HG02973 (cell line): ENCODE measurements at regions not wholly inside any gene's neighbourhood (a gene's known extent, or its start where the extent isn't known, plus 50 kb on each side); places are given as distances from the start of the nearest gene placed in this dataset.
A peak's percentile ranks its signal among the peaks of the same experiment; 100 is the strongest.
"Not testable (repeated sequence)": the region's sequence is repeated elsewhere in the genome, so short reads cannot be mapped to it uniquely, and the experiment has no call there.

Experiments used
- ATAC-seq: cut with Tn5 transposase; IDR thresholded peaks from one replicate; pipeline ENCODE4 v1.9.1; 2021; ENCODE audit warnings: moderate library complexity; ENCODE audit not compliant: unreplicated experiment

GRCh38 chr10:91745090-91745831 lies 53.0 kb upstream of the TNKS2 start:
- no peak for ATAC-seq

GRCh38 chr10:91743465-91743864 lies 54.8 kb upstream of the TNKS2 start:
- ATAC-seq, result no peak

- ATAC-seq, result no peak
These were observed 56.0 kb upstream of the TNKS2 start for GRCh38 chr10:91742229-91742628.

GRCh38 chr10:91741356-91741755 lies 56.9 kb upstream of the TNKS2 start:
- no peak for ATAC-seq

- no peak for ATAC-seq
These were observed 57.8 kb upstream of the TNKS2 start for GRCh38 chr10:91740353-91740924.

- ATAC-seq, result not testable (repeated sequence)
These were observed 66.0 kb upstream of the TNKS2 start for GRCh38 chr10:91732265-91732664.

- ATAC-seq, result not testable (repeated sequence)
These were observed 68.9 kb upstream of the TNKS2 start for GRCh38 chr10:91729339-91729738.

GRCh38 chr10:91726355-91726754 lies 71.9 kb upstream of the TNKS2 start:
- no peak for ATAC-seq

GRCh38 chr10:91724933-91725332 lies 73.3 kb upstream of the TNKS2 start:
- no peak for ATAC-seq

GRCh38 chr10:91713461-91714072 lies 80.7 kb upstream of the PPP1R3C start:
- ATAC-seq, result no peak

GRCh38 chr10:91711885-91712680 lies 79.2 kb upstream of the PPP1R3C start:
- ATAC-seq, result peak; percentile 75

- no peak for ATAC-seq
These were observed 76.5 kb upstream of the PPP1R3C start for GRCh38 chr10:91709394-91709798.

- ATAC-seq, result no peak
These were observed 75.4 kb upstream of the PPP1R3C start for GRCh38 chr10:91708174-91708861.

- no peak for ATAC-seq
These were observed 74.4 kb upstream of the PPP1R3C start for GRCh38 chr10:91707236-91707635.

- no peak for ATAC-seq
These were observed 73.2 kb upstream of the PPP1R3C start for GRCh38 chr10:91705948-91706670.

- ATAC-seq, result no peak
These were observed 69.7 kb upstream of the PPP1R3C start for GRCh38 chr10:91702620-91703019.

- ATAC-seq, result no peak
These were observed 68.0 kb upstream of the PPP1R3C start for GRCh38 chr10:91700788-91701444.

- no peak for ATAC-seq
These were observed 67.4 kb upstream of the PPP1R3C start for GRCh38 chr10:91700273-91700672.

GRCh38 chr10:91698258-91698657 lies 65.4 kb upstream of the PPP1R3C start:
- ATAC-seq, result no peak
